GM12872 (cell line): ENCODE measurements at regions not wholly inside any gene's neighbourhood (a gene's known extent, or its start where the extent isn't known, plus 50 kb on each side); places are given as distances from the start of the nearest gene placed in this dataset.

Source experiments
- CTCF ChIP-seq: IDR thresholded peaks from 3 replicates; pipeline ENCODE4 v1.5.1; 2011; ENCODE audit warnings: low read depth, mild to moderate bottlenecking, low read length, moderate library complexity; ENCODE audit not compliant: insufficient read depth

GRCh38 chr5:159764283-159765134 is 151.8 kb upstream of the ADRA1B start:
- no peak for TF ChIP-seq CTCF

DNA sequence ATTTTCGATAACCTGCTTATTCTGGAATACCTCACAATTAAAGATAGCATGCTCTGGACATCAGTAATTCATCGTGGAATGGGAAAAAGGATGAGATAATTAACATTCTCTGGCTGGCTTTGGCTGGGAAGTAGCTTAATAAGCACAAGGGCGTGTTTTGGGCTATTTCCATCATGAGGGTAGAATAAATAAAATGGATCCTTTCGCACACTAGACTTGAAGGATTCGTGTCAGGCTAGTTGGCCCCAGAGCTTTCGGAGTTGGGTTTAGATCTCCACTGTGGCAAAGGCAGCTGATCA is 151.2 kb upstream of the ADRA1B start:
- TF ChIP-seq CTCF: no peak

GRCh38 chr5:159765760-159766517 is 150.3 kb upstream of the ADRA1B start:
- TF ChIP-seq CTCF: no peak

DNA sequence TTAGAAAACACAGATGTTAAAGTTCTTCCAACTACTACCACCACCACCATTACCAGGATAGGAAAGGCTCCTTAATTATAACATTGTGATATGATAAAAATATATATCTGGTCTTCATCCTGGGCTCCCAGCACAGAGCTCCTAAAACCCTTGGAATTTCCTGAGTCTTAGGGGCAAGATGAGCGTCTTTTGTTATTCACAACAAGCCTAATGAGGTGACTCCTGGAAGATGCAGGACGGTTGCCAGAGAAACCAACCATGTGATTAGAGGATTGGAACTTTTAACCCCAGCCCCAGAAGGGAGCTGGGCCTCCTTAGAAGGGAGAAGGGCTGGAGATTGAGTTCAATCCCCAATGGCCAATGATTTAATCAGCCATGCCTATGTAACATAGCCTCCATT is 148.0 kb upstream of the ADRA1B start:
- TF ChIP-seq CTCF: no peak

DNA sequence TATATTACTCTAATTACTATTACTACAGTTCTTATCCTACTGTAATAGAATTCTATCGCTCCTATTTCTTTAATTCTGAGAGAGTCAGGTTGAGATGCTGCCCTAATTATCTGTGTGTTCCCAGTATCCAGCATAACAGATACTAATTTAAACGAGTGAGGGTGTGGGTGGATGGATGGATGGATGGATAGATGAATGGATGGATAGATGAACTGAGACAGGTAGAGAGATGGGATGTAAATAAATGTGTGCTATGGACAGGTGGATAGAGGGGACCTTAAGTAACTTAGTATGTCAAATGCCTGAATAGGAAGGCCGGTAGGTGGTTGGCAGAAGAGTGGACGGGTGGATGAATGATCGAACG is 143.6 kb upstream of the ADRA1B start:
- no peak for TF ChIP-seq CTCF

GRCh38 chr5:159773062-159773924 is 143.0 kb upstream of the ADRA1B start:
- TF ChIP-seq CTCF: no peak

GRCh38 chr5:159774476-159775031 is 141.7 kb upstream of the ADRA1B start:
- TF ChIP-seq CTCF: no peak
